HTR-8/SVneo (cell line): ENCODE measurements at regions not wholly inside any gene's neighbourhood (a gene's known extent, or its start where the extent isn't known, plus 50 kb on each side); places are given as distances from the start of the nearest gene placed in this dataset.

Experiments used
- DNase-seq: peaks from one replicate; pipeline ENCODE4 v3.0.0; 2011; ENCODE audit warnings: low spot score, mixed read lengths; ENCODE audit not compliant: insufficient read length
- FAIRE-seq: peaks from 2 replicates; lab custom pipeline; 2011; peaks lifted over from hg19 to GRCh38; lab: Jason Lieb, UNC

GRCh38 chr13:105547851-105548250, 987.6 kb downstream of the EFNB2 start:
- FAIRE-seq (no peak), DNase-seq (no peak)

GRCh38 chr13:105545811-105546210, 989.7 kb downstream of the EFNB2 start:
- FAIRE-seq (no peak), DNase-seq (no peak)

- DNase-seq = no peak
- FAIRE-seq = no peak
Measured at GRCh38 chr13:105543742-105544141, 991.7 kb downstream of the EFNB2 start.

- DNase-seq = no peak
- no peak for FAIRE-seq
Measured at GRCh38 chr13:105541565-105541964, 993.9 kb downstream of the EFNB2 start.

GRCh38 chr13:105538346-105538745, 997.1 kb downstream of the EFNB2 start:
- DNase-seq (no peak), FAIRE-seq (no peak)

GRCh38 chr13:105537113-105537512, 998.3 kb downstream of the EFNB2 start:
- FAIRE-seq (no peak), DNase-seq (no peak)

- FAIRE-seq (no peak), DNase-seq (no peak)
Measured at GRCh38 chr13:105530468-105530867, 1005.0 kb downstream of the EFNB2 start.

GRCh38 chr13:105527127-105527526, 1008.3 kb downstream of the EFNB2 start:
- FAIRE-seq (no peak), DNase-seq (no peak)

GRCh38 chr13:105519771-105520170, 1015.7 kb downstream of the EFNB2 start:
- FAIRE-seq = no peak
- no peak for DNase-seq

- FAIRE-seq (no peak), DNase-seq (no peak)
Measured at GRCh38 chr13:105518086-105518485, 1017.4 kb downstream of the EFNB2 start.

- no peak for FAIRE-seq
- no peak for DNase-seq
Measured at GRCh38 chr13:105514401-105514800, 1021.1 kb downstream of the EFNB2 start.

GRCh38 chr13:105513448-105513847, 1022.0 kb downstream of the EFNB2 start:
- DNase-seq (no peak), FAIRE-seq (no peak)

GRCh38 chr13:105509981-105510762, 1025.3 kb downstream of the EFNB2 start:
- no peak for FAIRE-seq
- no peak for DNase-seq

- FAIRE-seq (no peak), DNase-seq (no peak)
Measured at GRCh38 chr13:105506463-105506862, 1029.0 kb downstream of the EFNB2 start.

GRCh38 chr13:105502193-105502592, 1033.3 kb downstream of the EFNB2 start:
- DNase-seq (no peak), FAIRE-seq (no peak)

GRCh38 chr13:105497597-105497996, 1037.9 kb downstream of the EFNB2 start:
- no peak for FAIRE-seq

GRCh38 chr13:105492216-105492615, 1043.2 kb downstream of the EFNB2 start:
- FAIRE-seq = no peak
- no peak for DNase-seq

More at GRCh38 chr13:105497597-105497996, 1037.9 kb downstream of the EFNB2 start:
- DNase-seq = no peak

- no peak for FAIRE-seq
- DNase-seq = no peak
Measured at GRCh38 chr13:105491345-105491744, 1044.1 kb downstream of the EFNB2 start.

GRCh38 chr13:105485081-105485480, 1050.4 kb downstream of the EFNB2 start:
- no peak for FAIRE-seq
- no peak for DNase-seq

GRCh38 chr13:105474983-105475610, 1060.4 kb downstream of the EFNB2 start:
- no peak for DNase-seq
- FAIRE-seq = no peak

GRCh38 chr13:105471673-105472072, 1063.8 kb downstream of the EFNB2 start:
- FAIRE-seq = no peak
- no peak for DNase-seq

GRCh38 chr13:105466376-105466775, 1069.1 kb downstream of the EFNB2 start:
- FAIRE-seq (no peak), DNase-seq (no peak)
